OCI-LY7 (cell line): ENCODE measurements at regions not wholly inside any gene's neighbourhood (a gene's known extent, or its start where the extent isn't known, plus 50 kb on each side); places are given as distances from the start of the nearest gene placed in this dataset.

Source experiments
- CTCF ChIP-seq: fragments of 200-600 bp; sonication (generic); conservative IDR thresholded peaks from 2 replicates; pipeline ENCODE4 v1.5.1; 2014; ENCODE audit warnings: mild to moderate bottlenecking, antibody characterized with exemption, low read length, moderate library complexity, mixed read lengths
- EZH2phosphoT487 ChIP-seq: fragments of 200-600 bp; sonication (generic); IDR thresholded peaks from 2 replicates; pipeline ENCODE4 v1.6.1; 2018; ENCODE audit warnings: low read depth, borderline replicate concordance, mild to moderate bottlenecking, mixed run types, antibody characterized with exemption, low read length, moderate library complexity, mixed read lengths

- no peak for TF ChIP-seq CTCF
- TF ChIP-seq EZH2phosphoT487, result no peak
Measured at GRCh38 chrY:7562541-7562940, 651.0 kb upstream of the AMELY start.
